GM19025 (cell line): ENCODE measurements at regions not wholly inside any gene's neighbourhood (a gene's known extent, or its start where the extent isn't known, plus 50 kb on each side); places are given as distances from the start of the nearest gene placed in this dataset.

Source experiments
- ATAC-seq: cut with Tn5 transposase; IDR thresholded peaks from one replicate; pipeline ENCODE4 v1.9.1; 2021; ENCODE audit warnings: mild to moderate bottlenecking, low read depth, moderate library complexity; ENCODE audit not compliant: unreplicated experiment

DNA sequence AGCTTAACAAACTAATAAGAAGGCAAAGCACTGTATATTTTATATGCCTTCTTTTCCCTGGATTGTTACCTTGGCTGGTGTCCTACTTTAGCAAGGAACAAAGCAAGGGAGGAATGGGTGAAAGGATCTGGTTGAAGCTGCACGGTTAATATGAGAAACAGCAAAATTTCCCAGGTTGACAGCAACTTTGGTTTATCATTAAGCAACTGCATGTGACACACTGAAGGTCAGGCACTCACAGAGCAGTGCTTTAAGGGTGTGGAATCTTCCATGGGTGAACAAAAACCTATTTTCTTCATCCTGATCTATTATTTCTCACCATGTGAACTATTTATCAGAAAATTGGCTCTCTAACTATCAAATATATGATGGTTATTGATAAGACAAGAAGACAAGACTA is 109.0 kb upstream of the ATP10B start:
- no peak for ATAC-seq

DNA sequence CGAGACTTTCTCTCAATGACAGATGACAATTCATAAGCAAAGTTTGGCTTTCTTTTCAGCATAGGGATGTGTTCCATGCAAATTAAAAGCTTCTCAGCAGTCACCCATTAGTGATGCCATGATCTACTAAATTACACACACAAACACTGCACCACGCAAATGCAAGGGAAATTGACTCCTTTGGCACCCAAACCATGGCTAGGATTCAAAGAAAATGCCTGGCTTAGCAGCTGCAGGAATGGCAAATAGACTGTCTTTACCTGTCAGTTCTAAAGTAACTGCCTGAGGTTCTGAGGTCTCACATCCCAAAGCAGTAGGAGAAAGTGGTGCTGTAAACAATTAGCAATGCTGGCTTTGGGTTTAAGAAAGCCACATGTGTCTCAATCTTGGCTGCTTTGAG is 108.6 kb upstream of the ATP10B start:
- ATAC-seq: no peak

DNA sequence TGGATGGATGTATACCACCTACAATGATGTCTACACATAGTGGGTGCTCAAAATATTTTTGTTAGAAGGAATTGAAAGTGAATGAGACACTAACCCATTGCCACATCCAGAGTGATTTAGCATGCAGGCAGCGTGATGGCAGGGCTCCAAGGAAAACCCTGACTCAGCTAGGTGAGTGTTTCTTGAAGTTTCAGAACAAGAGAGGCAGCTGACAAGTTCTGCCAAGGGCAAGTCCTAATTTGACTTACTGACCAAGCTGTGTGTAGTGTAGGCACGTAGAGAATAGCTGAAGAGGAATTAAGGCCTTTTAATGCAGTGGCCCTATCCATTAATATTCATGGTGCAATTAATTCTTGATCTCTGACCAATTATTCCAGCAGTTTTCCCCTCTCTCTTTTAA is 107.8 kb upstream of the ATP10B start:
- peak; percentile 52 for ATAC-seq

DNA sequence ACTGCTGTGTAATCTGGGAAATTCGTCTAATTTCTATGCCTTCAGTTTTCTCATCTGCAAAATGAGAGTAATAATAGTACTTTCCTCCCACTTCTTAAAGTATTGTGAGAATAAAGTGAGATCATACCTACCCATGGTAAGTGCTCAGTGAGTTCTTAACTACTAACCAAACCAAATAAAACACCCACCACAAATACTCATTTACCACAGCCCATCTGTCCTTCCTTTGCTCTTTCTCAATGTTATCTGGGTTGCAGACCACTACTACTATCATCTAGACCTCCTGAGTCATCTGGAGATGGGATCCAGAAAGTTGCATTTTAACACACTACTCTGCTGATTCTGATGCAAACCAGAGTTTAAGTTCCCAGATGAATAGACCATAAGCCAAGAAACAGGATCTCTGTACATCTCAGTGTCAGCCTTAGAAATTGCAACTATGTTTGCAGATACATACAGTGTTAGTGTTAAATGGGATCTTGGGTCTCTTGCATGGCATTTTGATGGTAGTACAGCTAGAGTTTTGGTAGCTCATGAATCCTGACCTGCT is 105.4 kb upstream of the ATP10B start:
- peak; percentile 33 for ATAC-seq

DNA sequence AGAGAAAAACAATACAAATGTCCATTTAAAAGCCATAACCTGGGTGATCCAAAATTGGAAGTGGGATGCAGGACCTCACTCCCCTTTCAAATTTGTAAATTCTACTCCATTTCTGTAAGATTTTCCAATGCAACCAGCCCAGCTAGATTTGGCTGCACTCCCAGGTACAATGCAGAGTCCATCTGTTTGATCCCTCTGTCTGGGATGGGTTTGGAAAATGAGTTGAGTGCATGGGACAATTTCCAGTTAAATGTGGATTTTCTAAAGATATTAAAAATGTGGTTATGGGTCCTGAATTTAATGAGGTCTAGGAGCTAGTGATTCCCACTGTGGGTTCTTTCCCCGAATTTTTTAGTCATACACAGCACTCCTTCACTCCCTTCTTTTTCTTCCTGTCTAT is 104.0 kb upstream of the ATP10B start:
- no peak for ATAC-seq

DNA sequence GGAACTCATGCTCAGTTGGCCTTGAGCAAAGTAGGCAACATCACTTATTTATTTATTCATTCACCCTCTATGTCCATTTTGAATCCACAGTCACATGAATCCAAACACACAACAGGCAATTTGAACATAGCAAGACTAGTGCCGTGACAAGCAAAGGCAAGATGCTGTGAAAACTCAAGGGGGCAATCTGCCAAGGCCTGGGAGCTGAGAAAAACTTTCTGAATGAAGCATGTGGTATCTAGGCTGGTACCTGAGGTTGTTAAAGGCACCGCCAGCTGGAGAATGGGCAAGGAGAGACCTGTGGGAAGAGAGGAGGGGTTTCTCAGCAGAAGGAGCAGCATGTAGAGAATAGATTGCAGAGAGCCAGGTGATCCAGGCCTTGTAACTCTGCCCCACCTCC is 98.3 kb upstream of the ATP10B start:
- ATAC-seq: no peak

DNA sequence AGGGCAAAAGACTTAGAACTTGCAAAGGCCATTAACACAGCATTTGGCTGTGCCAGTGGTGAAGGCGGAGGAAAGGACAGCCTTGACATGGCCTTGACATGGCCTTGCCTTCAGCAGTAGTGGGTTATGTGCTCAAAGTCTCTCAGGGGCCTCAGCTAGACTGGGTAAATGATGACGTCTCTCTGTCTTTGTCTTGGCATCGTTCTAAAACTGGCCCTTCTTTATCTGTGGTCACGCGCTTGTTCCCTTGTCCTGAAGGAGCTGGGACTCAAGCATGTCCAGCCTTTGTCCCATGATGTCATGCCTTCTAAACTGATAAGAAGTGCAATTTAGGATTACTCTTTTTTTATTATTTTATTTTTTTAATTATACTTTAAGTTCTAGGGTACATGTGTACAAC is 88.7 kb upstream of the ATP10B start:
- ATAC-seq: no peak

DNA sequence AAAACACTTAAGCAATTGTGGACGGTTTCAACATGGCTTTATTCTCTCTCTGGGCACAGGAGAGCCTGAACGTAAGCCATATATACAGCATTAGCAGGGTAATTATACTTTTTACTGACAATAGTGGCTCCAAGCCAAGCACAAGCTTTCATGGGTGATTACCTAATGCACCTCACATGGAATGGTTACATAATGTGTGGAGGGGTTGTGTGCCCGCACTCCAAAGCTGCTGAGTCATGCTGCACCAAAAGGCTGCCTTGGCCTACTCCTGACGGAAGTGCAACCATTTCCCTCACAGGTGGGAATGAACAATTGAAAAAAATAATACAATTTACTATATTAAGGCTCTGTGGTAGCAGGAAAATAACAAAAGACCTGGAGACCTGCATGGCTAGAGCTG is 86.5 kb upstream of the ATP10B start:
- no peak for ATAC-seq

DNA sequence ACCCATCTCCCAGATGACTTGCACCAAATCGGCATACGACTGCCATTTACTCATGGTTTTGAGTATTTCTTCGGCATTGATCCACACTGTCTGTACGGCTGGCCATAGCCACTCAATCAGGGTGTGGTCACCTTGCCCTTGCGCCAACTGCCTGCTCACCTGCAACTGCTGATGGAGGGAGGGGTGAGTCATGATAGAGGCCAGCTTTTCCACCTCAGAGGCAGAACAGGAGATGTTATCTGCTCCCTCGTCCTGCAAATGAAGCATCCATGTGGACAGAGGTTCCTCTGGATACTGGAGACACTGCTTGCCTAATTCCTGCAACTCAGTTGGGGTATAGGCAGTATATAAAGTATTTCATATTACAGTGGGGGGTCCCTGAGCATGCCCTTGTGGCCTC is 85.6 kb upstream of the ATP10B start:
- ATAC-seq: no peak

DNA sequence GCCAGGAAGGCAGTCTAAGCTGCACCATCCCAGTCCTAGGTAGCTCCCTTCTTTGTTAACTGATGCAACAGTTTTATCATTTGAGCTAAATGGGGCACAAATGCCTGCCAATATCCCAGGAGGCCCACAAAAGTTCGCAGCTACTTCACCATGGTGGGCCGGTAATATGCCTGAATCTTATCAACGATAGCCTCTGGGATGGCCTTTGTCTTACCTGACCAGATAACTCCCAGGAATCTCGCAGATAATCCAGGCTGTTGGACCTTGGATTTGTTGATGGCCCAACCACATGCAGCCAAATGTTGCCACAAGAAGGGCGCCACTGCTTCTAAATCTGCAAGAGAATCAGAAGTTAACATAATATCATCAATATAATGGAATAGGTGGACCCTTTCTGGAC is 83.8 kb upstream of the ATP10B start:
- ATAC-seq: no peak

DNA sequence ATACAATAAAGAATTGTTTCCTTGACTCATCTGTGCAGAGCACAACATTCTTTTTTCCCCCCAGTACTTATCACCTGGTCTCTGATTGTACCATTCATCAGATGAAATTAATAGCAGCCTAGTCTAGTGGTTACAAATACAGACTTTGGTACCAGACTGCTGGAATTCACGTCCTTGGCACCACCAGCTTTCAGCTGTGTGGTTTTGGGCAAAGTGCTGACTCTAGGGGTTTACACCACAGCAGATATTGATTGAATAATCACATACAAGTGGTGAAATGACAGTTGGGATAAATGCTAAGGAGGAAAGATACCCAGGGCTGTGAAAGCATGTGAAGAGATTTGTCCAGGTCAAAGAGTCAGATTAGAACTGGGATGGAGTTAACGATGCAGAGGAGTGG is 79.3 kb upstream of the ATP10B start:
- no peak for ATAC-seq

DNA sequence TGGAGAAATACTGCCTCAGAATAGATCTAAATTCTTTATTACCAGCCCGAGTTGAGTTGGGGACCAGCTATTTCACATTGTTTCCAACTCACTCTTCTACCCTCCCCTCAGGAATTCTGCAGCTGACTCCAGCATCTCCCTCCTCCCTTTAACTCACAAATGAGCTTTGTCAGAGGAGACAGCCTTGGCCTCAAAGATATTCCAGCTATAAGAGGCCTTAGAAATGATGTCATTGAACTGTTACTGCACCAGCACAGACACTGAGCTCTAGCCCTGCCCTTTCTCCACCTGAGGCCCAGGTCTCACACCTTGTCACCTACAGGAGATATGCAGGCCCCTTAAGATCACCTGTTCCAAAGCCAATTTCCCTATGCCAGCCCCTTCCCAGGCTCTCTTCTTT is 78.4 kb upstream of the ATP10B start:
- no peak for ATAC-seq

DNA sequence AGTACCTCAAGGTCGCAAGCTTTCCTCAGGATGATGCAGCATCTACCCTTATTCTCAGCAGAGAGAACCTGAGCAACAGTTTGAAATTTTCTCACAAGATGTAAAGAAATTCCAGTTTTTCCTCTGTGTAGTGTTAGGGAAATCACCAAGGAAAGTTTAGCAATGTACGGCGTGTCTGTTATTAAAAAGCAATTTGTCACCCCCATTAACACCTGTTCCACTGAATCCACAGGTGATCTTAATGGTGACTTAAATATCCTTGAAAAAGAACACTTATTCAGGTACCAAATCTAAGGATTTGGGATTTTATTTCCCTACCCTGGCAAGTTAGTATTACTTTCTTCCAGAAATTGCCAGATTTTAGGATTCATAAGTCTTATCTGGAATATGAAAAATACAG is 77.9 kb upstream of the ATP10B start:
- no peak for ATAC-seq

DNA sequence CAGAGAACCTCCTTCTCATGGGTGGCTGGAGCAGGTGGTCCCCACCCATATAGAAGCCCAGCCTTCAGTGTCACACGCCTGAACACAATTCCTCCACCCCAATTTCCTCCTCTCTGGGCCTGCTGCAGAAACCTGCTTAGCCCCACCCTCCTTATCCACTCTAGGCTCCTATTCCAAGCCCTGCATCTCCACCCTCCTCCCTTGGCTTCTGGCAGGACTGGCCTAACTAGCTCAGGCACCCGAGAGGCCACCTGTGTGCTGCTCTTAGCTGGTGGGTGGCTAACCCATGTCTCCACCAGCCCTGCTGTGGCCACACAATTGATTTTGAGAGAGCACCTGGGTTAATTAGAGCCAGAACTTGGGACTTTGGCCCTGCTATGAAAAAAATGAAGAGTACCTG is 77.3 kb upstream of the ATP10B start:
- ATAC-seq: no peak

DNA sequence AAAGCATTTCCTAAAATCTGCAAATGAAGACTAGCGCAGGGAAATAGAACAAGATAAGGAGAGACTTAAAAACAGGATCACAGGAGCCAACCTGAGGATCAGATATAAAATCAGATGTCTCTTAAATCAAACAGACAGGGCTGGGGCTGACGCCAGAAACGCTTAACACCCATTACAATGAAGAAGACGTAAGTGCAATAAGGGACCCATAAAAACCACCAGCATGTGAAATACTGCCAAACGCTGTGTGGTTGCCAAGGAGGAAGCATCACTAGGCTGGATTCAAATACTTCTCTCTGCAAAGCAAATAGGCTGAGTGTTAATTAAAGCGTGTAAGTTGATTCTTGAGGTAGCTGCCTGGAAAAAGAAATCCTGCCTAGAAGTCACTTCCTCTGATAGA is 74.4 kb upstream of the ATP10B start:
- no peak for ATAC-seq

DNA sequence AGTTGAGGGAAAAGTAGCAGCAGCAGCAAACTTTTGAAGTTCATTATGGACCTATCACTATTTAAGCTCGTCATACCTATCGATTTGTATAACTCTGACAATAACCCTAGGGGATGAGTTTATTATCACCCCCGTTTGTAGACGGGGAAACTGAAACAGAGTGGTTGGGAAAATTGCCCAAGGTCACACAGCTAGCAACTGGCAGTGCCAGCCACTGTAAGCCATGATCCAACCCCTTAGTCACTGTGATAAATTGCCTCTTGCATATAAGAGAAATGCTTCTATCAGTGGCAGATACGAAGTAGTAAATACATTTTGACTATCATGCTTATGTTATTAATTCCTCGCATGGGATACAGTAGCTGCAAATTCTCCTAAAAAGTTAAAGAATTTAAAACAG is 73.3 kb upstream of the ATP10B start:
- no peak for ATAC-seq

DNA sequence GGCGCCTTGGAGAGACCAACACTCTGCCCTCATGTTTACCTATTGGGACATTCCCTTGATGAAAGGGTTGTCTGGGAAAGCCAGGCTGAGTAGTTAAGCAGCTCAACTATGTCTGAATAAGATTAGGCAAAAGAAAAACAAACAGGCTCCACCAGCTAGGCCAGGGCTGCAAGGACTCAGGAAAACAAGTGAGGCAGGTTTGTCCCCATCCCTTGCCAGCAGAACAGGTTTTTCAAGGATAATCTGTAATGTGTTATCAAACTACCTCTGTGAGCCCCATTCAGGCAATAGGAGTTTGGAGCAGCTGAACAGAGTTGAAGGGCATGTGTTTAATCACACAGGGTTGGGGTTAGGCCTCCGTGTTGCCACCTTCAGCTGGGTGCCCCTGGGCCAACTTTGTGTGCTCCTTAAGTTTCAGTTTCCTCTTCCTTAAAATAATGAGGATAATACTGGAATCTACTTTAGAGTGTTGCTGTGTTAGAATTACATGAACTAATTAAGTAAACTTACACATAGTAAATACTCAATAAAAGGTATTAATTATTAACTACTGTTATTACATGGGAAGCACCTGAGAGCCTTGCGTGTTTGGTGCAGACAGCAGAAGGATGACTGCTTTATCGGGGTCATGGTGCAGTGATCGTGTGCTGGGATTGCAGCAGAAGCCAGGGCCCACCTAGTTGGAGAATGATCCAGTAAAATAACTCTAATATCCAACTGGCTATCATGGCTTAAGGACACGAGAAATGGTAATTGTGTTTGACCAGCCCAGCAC is 72.1 kb upstream of the ATP10B start:
- ATAC-seq: no peak

DNA sequence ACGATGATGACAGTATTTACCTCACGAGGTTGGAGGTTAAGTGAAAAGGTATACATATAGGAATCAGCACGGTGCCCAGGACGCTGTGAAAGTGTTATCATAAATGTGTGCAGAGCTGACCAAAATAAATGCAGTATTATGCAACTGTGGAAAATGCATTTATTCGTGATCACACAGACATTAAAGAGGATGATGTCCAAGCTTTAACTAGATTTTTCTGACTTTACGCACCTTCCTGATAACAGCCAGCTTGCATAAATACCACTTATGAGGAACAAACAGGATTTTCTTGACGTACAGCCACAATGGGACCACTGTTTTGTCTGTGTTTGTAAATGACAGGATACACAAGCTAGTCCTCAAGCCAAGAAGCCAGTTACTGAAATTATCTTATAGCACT is 71.4 kb upstream of the ATP10B start:
- no peak for ATAC-seq

DNA sequence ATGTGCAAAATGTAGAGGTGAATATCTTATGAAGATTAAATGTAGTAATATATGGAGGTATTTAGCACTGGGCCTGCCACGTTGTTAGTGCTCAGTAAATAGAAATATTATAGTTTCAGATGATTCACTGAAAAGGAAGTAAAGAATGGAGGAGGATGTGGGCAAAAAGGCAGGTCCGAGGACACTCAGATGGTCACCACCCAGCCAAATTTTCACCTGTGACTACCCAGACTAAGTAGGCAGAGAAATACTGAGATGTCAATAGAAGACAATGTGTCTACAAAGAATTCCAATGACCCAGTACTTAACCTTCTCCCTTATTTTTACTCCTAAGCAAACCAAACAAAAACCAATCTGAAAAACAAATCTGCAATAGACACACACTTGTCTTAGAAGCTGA is 70.3 kb upstream of the ATP10B start:
- ATAC-seq: no peak

DNA sequence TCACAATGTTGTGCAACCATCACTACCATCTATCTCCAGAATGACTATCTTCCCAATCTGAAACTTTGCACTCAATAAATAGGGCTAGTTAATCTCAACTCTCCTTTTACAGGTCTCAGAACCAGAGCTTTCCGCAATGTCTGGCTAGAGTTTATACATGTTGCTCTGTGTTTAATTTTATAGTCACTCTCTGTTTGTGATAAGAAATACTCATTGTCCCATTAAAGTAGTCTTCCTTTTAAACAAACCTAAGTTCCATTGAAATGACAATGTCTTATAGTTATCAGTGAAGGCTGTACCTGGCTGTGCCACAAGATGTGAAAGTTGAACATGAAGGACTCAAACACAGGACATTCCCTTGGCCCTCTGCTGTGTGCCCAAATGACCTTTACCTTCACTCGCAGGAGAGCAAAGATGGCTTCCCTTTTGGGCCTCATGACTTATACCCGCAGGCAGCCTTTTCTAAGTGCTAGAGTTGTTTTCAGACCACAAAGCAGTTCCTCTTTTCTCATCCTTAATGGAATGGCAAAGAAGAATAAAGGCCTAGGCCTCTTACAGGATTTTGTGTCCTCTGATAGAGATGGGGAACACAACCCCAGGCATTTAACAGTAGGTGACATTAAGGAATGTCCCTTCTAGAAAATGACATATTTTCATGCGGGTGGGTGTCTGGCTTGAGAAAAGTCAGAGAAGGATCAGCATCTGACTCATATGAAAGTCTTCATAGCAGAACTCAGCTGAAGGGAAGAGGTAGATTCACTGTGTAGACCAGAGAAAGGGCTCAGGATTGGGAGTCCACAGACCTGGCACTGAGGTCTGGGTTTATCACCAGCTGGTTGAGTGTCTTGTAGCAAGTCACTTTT is 69.6 kb upstream of the ATP10B start:
- no peak for ATAC-seq

DNA sequence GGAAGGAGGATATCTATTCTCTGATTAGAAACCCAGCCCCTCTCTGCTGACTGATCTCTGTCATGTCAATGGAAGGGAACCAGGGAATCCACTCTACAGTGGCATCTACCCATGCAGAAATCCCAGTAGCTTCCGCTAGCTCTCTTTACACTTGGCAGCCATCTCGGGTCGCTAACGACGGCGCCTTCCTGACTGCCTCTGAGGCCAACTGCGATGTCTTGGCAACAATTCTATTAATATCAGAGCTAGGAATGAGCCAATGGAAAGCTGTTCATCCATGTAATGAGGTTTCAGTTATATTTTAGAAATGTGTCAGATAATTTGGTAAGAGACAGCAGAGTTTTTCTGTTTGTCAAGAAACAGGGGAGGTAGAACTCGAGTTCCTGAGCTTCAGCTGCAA is 67.6 kb upstream of the ATP10B start:
- ATAC-seq: no peak

DNA sequence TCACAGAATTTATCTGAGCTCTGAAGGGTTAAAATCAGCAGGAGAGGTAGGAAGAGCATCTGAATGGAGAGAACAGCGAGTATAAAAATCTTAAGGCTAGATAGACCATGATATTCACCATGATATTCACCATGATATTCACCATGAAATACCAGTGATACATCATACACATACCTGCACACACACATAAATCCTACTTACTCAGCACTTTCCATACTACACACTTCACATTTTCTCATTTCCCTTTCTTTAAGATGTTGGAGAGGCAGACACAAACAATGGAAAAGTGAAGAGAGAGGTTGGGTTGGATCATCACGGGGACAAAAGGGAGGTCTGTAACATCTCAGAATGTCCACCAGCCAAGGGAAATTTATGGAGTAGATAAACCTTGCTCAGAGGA is 66.4 kb upstream of the ATP10B start:
- no peak for ATAC-seq
